ENCODE measurements at regions not wholly inside any gene's neighbourhood (a gene's known extent, or its start where the extent isn't known, plus 50 kb on each side); places are given as distances from the start of the nearest gene placed in this dataset.

- Histone ChIP-seq H3K79me2 (ENCODE audit: insufficient read depth, low read length) (no peaks in the 10 kb centered on the region), H3K27me3 (ENCODE audit: insufficient read depth, low read length) (no peaks in the 10 kb centered on the region), H3K9ac (ENCODE audit: low read length) (no peak overlapping the region), H3K9me3 (ENCODE audit: low read length) (no peaks in the 10 kb centered on the region), H3K27ac (ENCODE audit: low read depth, low read length, poor library complexity, severe bottlenecking) (no peak overlapping the region), H3K4me3 (ENCODE audit: low read depth, low read length, poor library complexity, severe bottlenecking) (no peak overlapping the region), H3K4me2 (ENCODE audit: low read length) (no peak overlapping the region), H3K9me2 (ENCODE audit: low read depth, low read length) (peaks cover 5% of the 10 kb centered on the region), H3F3A (ENCODE audit: insufficient read depth, low read length) (no peaks in the 10 kb centered on the region), H3K4me1 (ENCODE audit: insufficient read depth, low read length, severe bottlenecking) (no peaks in the 10 kb centered on the region), H3K36me3 (ENCODE audit: insufficient read depth, low read length) (no peaks in the 10 kb centered on the region), H2AFZ (ENCODE audit: low read length) (no peak overlapping the region), H4K20me1 (ENCODE audit: insufficient read depth, low read length) (no peaks in the 10 kb centered on the region)
- no peak for TF ChIP-seq CTCF (IDR thresholded peaks at IDR 0.05; ENCODE audit: low read length)
Observed at GRCh38 chr7:115740043-115740442, 290.5 kb downstream of the TFEC start.

- Histone ChIP-seq H3K79me2 (ENCODE audit: insufficient read depth, low read length) (no peaks in the 10 kb centered on the region), H3K36me3 (ENCODE audit: insufficient read depth, low read length) (no peaks in the 10 kb centered on the region), H3K9me2 (ENCODE audit: low read depth, low read length) (no peaks in the 10 kb centered on the region; the same call in 1 of the 2 replicates), H2AFZ (ENCODE audit: low read length) (no peak overlapping the region), H3K9ac (ENCODE audit: low read length) (no peak overlapping the region), H3F3A (ENCODE audit: insufficient read depth, low read length) (no peaks in the 10 kb centered on the region), H3K4me1 (ENCODE audit: insufficient read depth, low read length, severe bottlenecking) (no peaks in the 10 kb centered on the region), H3K27ac (ENCODE audit: low read depth, low read length, poor library complexity, severe bottlenecking) (no peak overlapping the region), H3K4me2 (ENCODE audit: low read length) (no peak overlapping the region), H3K27me3 (ENCODE audit: insufficient read depth, low read length) (peaks cover 9% of the 10 kb centered on the region; the same call in 1 of the 2 replicates), H4K20me1 (ENCODE audit: insufficient read depth, low read length) (no peaks in the 10 kb centered on the region), H3K9me3 (ENCODE audit: low read length) (no peaks in the 10 kb centered on the region), H3K4me3 (ENCODE audit: low read depth, low read length, poor library complexity, severe bottlenecking) (no peak overlapping the region)
- TF ChIP-seq CTCF (IDR thresholded peaks at IDR 0.05; ENCODE audit: low read length) (no peak), EZH2 (IDR thresholded peaks at IDR 0.05; ENCODE audit: borderline replicate concordance, low read length) (no peak)
Observed at GRCh38 chr7:115734641-115735040, 295.9 kb downstream of the TFEC start.

- Histone ChIP-seq H3K4me1 (ENCODE audit: insufficient read depth, low read length, severe bottlenecking) (no peaks in the 10 kb centered on the region), H3K9me2 (ENCODE audit: low read depth, low read length) (no peaks in the 10 kb centered on the region), H3K36me3 (ENCODE audit: insufficient read depth, low read length) (no peaks in the 10 kb centered on the region), H3K27ac (ENCODE audit: low read depth, low read length, poor library complexity, severe bottlenecking) (no peak overlapping the region), H3K4me2 (ENCODE audit: low read length) (no peak overlapping the region), H3F3A (ENCODE audit: insufficient read depth, low read length) (no peaks in the 10 kb centered on the region), H3K79me2 (ENCODE audit: insufficient read depth, low read length) (no peaks in the 10 kb centered on the region), H3K9me3 (ENCODE audit: low read length) (no peaks in the 10 kb centered on the region), H2AFZ (ENCODE audit: low read length) (no peak overlapping the region), H3K27me3 (ENCODE audit: insufficient read depth, low read length) (peaks cover 9% of the 10 kb centered on the region; the same call in 1 of the 2 replicates), H3K9ac (ENCODE audit: low read length) (no peak overlapping the region), H3K4me3 (ENCODE audit: low read depth, low read length, poor library complexity, severe bottlenecking) (no peak overlapping the region), H4K20me1 (ENCODE audit: insufficient read depth, low read length) (no peaks in the 10 kb centered on the region)
- TF ChIP-seq EZH2 (IDR thresholded peaks at IDR 0.05; ENCODE audit: borderline replicate concordance, low read length) (no peak), CTCF (IDR thresholded peaks at IDR 0.05; ENCODE audit: low read length) (no peak)
Observed at GRCh38 chr7:115731796-115732471, 298.6 kb downstream of the TFEC start.

All from OCI-LY1 (cell line).